CD1c-positive myeloid dendritic cell (primary cell): ENCODE measurements at regions not wholly inside any gene's neighbourhood (a gene's known extent, or its start where the extent isn't known, plus 50 kb on each side); places are given as distances from the start of the nearest gene placed in this dataset.
"Not testable (repeated sequence)": the region's sequence is repeated elsewhere in the genome, so short reads cannot be mapped to it uniquely, and the experiment has no call there.

Experiments used
- DNase-seq: peaks from one replicate; pipeline ENCODE4 v3.0.0-alpha.2; 2016; ENCODE audit errors: extremely low spot score

GRCh38 chr4:116020141-116020722 lies 906.8 kb upstream of the NDST4 start:
- DNase-seq: no peak

- no peak for DNase-seq
Observed at GRCh38 chr4:116018831-116019230, 905.4 kb upstream of the NDST4 start.

GRCh38 chr4:116016201-116016600 lies 902.8 kb upstream of the NDST4 start:
- no peak for DNase-seq

DNA sequence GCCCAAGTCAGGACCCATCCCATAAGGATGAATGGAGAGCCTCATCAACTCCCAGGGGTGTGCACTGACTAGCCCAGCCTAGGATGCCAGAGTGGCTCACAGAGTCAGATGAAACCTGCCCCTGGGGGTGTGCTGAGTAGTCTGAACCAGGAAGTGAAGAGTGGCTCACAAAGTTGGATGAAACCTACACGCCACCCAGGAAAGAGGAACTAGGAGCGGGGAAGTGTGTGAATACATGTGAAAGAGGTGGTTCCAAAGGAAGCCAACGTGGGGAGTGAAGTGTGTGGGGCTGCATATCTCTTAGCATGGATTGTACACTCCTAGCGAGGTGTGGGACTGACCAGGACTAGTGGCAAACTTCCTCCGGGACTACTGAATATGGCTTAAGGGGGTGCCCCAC lies 902.1 kb upstream of the NDST4 start:
- DNase-seq: no peak

DNA sequence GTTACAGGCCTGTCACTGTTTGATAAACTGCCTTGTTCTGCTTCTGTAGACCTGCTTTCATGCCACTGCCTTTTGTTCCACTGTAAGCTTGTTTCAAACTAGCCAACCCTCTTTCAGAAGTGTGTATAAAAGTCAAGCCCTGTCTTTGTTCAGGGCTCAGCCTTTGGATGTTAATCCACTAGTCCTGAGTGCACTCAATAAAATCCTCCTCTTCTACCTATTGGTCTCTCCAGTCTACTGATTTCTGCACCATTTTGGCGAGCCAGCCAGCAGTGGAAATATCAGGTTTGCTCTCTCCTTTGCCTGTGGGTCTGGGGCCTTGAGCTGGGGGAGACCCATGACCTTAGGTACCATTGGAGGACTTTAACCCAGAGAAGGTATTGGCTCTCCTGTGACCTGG lies 901.6 kb upstream of the NDST4 start:
- no peak for DNase-seq

DNA sequence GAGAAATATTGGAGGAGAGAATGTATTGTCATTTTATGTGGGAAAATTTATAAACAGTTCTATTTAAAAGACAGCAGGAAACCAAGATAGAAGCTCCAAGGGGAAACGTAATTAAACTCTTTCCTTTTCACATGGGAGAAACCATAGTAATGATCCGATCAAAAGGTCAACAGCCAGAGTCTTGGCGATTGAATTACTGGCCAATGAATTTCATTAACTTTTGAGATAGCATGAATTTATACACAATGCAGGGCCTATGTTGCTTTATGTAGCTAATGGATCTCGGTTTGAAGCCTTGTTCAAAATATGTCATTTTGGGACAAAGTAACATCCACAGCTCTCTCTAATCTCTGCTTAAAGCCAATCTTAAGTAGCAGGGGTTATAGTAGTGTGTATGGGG lies 897.5 kb upstream of the NDST4 start:
- DNase-seq: no peak

DNA sequence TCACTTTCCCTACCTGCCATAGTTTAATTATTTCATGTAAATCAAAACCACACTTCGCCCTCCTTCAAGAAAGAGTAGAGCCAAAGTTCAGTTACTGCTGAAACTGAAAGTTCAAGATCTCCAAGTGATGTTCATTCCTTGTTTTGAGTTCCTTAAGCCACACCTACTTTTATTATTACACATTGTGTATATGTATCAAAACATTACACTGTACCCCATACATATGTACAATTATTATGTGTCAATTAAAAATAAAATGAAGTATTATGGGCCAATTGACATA lies 892.3 kb upstream of the NDST4 start:
- DNase-seq: no peak

- no peak for DNase-seq
Observed at GRCh38 chr4:116005037-116005805, 891.8 kb upstream of the NDST4 start.

DNA sequence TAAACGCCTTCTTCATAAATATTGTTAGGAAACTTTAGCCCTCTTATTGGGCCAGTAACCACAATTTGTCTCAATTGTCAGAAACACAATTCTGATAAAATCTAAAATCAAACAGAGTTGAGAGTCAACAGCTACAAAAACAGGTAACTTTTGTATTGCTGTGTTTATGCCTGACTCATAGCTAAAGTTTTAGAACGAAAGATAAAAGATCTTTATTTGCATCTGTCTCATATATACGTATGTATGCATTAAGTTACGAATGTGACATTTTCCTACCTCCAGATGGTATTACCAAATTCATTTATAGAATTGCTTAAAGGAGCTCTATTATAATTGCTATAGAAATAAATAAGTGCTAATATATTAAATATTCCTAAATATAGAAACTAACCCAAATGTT lies 887.9 kb upstream of the NDST4 start:
- DNase-seq: no peak

- no peak for DNase-seq
Observed at GRCh38 chr4:115986573-115986972, 873.2 kb upstream of the NDST4 start.

GRCh38 chr4:115975421-115976001 lies 862.1 kb upstream of the NDST4 start:
- DNase-seq: not testable (repeated sequence)

- no peak for DNase-seq
Observed at GRCh38 chr4:115973768-115974167, 860.3 kb upstream of the NDST4 start.

- DNase-seq: no peak
Observed at GRCh38 chr4:115972967-115973366, 859.5 kb upstream of the NDST4 start.

DNA sequence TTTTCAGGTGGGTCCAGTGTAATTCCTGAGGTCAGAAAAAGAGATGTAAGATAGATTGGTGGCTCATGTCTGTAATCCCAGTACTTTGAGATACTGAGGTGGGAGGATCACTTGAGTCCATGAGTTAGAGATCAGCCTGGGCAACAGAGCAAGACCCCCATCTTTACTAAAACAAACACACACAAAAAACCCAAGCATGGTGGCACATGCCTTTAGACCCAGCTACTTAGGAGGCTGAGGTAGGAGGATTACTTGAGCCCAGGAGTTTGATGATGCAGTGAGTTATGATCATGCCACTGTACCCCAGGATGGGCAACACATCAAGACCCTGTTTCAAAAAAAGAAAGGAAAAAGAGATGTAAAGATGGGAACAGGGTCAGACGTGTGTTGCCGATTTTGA lies 857.4 kb upstream of the NDST4 start:
- DNase-seq: no peak

GRCh38 chr4:115969756-115970155 lies 856.3 kb upstream of the NDST4 start:
- no peak for DNase-seq

DNA sequence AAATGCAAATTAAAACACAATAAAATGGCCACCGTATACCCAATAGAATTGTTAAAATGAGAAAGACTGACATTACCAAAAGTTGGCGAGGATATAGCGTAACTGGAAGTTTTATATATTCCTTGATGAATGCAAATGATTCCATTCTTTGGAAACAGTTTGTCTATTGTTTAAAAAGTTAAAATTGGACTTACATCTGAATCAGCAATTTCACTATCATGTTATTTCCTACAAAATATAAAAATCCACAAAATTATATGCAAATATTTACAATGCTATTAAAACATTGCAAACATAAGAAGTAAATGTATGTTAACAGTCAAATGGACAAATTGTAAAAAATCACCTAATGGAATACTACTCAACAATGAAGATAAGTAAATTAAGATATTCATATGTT lies 852.2 kb upstream of the NDST4 start:
- no peak for DNase-seq

DNA sequence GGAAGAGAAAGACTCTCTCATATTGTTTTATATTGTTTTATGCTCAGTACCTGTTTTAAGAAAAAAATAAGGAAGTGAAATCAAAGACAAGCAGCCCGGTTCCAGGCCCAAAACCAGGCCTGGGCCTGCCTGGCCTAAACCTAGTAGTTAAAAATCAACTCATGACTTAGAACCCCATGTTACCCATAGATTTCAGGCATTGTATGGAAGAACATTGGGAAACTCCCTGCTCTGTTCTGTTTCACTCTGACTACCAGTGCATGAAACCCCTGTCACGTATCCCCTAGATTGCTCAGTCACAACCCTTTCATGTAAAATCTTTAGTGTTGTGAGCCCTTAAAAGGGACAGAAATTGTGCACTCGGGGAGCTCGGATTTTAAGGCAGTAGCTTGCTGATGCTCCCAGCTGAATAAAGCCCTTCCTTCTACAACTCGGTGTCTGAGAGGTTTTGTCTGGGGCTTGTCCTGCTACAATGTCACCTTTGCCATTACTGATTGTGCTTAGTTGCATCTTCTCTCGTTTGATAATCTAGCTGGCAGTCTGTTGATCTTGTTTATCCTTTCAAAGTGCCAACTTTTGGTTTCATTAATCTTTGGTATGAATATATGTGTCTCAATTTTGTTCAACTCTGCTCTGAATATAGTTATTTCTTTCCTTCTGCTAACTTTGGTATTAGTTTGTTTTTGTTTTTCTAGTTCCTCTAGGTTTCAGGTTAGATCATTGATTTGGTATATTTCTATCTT lies 842.8 kb upstream of the NDST4 start:
- not testable (repeated sequence) for DNase-seq

DNA sequence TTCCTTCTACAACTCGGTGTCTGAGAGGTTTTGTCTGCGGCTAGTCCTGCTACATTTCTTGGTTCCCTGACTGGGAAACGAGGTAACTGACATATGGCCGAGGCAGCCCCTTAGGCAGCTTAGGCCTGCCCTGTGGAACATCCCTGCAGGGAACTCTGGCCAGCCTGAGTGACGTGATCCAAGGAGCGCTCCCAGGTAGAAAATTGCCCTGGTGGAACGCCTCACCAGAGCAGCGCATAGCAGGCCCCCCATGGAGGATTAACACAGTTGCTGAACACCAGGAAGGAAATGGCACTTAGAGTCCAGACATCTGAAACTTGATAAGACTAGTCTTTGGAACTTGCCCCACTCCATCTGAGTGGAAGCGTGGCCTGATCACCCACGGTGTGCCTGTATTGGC lies 837.4 kb upstream of the NDST4 start:
- DNase-seq: no peak

GRCh38 chr4:115949974-115950743 lies 836.7 kb upstream of the NDST4 start:
- DNase-seq: not testable (repeated sequence)

GRCh38 chr4:115945026-115945425 lies 831.6 kb upstream of the NDST4 start:
- DNase-seq: no peak

- DNase-seq: no peak
Observed at GRCh38 chr4:115944146-115944905, 830.9 kb upstream of the NDST4 start.
